Hematopoietic multipotent progenitor cell treated with erythropoietin and hydrocortisone succinate and interleukin-3 and kit ligand, for 6 days (in vitro differentiated cells): ENCODE measurements at regions not wholly inside any gene's neighbourhood (a gene's known extent, or its start where the extent isn't known, plus 50 kb on each side); places are given as distances from the start of the nearest gene placed in this dataset.

Source experiments
- DNase-seq: peaks from one replicate; pipeline ENCODE4 v3.0.0-alpha.2; 2015

GRCh38 chr1:232682248-232682647 lies 52.3 kb upstream of the SIPA1L2 start:
- peak; percentile 48 for DNase-seq

- DNase-seq, result no peak
These were observed 54.6 kb upstream of the SIPA1L2 start for GRCh38 chr1:232684371-232685105.

GRCh38 chr1:232686346-232686745 lies 56.4 kb upstream of the SIPA1L2 start:
- no peak for DNase-seq

- no peak for DNase-seq
These were observed 57.4 kb upstream of the SIPA1L2 start for GRCh38 chr1:232687304-232687703.

GRCh38 chr1:232687728-232688127 lies 57.8 kb upstream of the SIPA1L2 start:
- DNase-seq, result no peak

GRCh38 chr1:232688398-232688797 lies 58.5 kb upstream of the SIPA1L2 start:
- no peak for DNase-seq

- DNase-seq, result no peak
These were observed 59.8 kb upstream of the SIPA1L2 start for GRCh38 chr1:232689711-232690110.

GRCh38 chr1:232690285-232690935 lies 60.5 kb upstream of the SIPA1L2 start:
- DNase-seq, result no peak

- no peak for DNase-seq
These were observed 64.5 kb upstream of the SIPA1L2 start for GRCh38 chr1:232694475-232694874.

GRCh38 chr1:232695621-232696385 lies 65.9 kb upstream of the SIPA1L2 start:
- DNase-seq, result no peak

- no peak for DNase-seq
These were observed 66.5 kb upstream of the SIPA1L2 start for GRCh38 chr1:232696466-232696865.

GRCh38 chr1:232697187-232697822 lies 67.4 kb upstream of the SIPA1L2 start:
- DNase-seq, result no peak

GRCh38 chr1:232699814-232700213 lies 69.9 kb upstream of the SIPA1L2 start:
- DNase-seq, result no peak

- DNase-seq, result no peak
These were observed 73.0 kb upstream of the SIPA1L2 start for GRCh38 chr1:232702911-232703310.

- DNase-seq, result no peak
These were observed 74.3 kb upstream of the SIPA1L2 start for GRCh38 chr1:232704256-232704655.

GRCh38 chr1:232704694-232705680 lies 75.1 kb upstream of the SIPA1L2 start:
- DNase-seq, result peak; percentile 62

GRCh38 chr1:232705815-232706575 lies 76.1 kb upstream of the SIPA1L2 start:
- DNase-seq, result no peak

- no peak for DNase-seq
These were observed 77.2 kb upstream of the SIPA1L2 start for GRCh38 chr1:232707142-232707541.

GRCh38 chr1:232709386-232709785 lies 79.5 kb upstream of the SIPA1L2 start:
- DNase-seq, result no peak

GRCh38 chr1:232711996-232712395 lies 82.1 kb upstream of the SIPA1L2 start:
- no peak for DNase-seq

GRCh38 chr1:232713785-232714184 lies 83.9 kb upstream of the SIPA1L2 start:
- DNase-seq, result no peak
